ENCODE measurements at regions not wholly inside any gene's neighbourhood (a gene's known extent, or its start where the extent isn't known, plus 50 kb on each side); places are given as distances from the start of the nearest gene placed in this dataset.

DNA sequence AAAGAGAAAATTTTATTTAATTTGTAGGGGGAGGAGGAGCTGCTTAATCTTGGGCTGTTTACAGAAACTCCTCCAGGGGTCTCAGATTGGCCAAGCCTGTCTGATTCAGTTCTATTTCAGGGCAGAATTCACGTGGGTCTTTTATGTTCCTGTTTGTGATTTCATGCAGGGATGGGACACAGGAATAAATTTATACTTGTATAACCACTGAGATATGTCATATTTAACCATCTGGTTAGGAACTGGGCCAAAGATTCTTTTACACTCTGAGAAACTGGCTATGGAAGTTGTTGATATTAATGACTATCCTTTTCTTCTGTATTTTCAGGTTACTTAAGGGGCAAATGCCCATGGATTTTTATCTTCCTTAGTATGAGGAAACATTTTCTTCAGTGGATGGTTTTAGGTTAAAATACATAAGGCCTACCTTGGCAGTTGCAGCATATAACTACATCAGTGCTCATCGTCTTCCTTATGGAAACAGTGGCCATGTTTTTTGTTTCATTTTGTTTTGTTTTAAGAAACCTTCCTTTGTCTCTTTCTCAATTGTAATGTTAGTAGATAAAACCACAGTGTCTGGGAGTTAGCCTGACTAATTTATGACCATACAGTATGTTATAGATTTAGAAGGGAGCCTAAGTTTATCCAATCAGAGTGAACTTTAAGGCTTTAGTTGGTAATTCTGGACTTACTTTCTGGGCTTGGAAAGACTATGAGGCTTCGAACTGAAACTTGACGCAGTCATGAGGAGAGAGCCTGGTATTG, 132.4 kb upstream of the ANO3 start:
- in situ Hi-C loops (cut with HindIII; ENCODE audit: low pct_unique_long_range_greater_than_20kb, low sequenced_read_pairs) = no loop called here
- no peak for DNase-seq (ENCODE audit: low read depth)

DNA sequence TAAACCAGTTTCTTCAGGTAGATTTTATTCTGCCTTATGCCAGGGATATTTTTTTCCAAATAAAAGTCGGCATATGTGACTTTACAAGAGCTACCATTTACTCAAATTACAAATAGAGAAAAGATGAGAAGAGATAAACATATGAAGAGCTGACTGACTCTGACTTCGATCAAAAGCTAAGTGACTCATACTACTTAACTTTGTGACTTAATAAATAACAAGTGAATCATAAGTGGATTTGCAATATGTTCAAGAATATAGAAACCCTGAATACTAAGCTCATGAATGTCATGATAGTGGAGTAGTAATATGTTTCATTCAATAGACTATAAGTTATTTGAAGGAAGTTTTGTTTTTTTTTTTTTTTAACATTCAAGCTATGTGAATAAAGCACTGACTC, 130.5 kb upstream of the ANO3 start:
- in situ Hi-C loops (cut with HindIII; ENCODE audit: low pct_unique_long_range_greater_than_20kb, low sequenced_read_pairs) = no loop called here

DNA sequence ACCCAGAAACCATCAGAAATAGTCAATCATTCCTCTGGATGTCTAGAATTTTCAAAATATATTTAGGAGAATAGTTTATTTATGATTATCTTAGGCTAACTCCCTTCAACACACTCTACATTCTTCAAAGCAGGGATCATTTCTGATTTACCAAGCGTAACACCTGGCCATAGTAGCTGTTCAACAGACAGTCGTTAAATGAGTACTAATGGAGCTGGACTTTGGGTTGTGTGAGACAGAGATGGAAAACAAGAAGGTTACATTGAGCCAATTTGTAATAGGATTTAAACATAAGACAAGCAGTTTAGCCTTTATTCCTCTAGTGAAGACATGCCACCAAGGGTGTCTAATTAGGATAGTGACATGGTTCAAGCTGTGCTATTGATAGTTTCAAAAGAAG, 129.2 kb upstream of the ANO3 start:
- DNase-seq (ENCODE audit: low read depth) = no peak
- in situ Hi-C loops (cut with HindIII; ENCODE audit: low pct_unique_long_range_greater_than_20kb, low sequenced_read_pairs) = no loop called here

More for the DNA sequence above, 130.5 kb upstream of the ANO3 start:
- DNase-seq (ENCODE audit: low read depth) = no peak

DNA sequence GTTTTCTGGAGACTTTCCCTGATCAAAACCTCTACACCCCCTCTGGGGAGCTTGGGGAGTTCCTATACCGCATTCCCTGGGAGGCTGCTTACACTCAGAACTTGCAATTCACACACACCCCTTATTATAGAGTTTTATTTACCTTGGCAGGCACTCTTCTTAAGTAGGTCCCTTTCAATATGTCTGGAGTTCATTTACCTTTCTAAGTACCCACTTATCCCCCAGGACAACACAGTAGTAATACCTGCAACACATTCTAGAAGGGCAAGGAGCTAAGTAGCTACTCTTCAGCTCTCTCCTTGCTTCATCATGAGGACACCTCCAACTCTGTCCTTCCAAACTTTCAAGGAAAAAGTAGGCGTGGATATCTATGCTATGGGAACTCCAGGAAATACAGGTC, 127.8 kb upstream of the ANO3 start:
- DNase-seq (ENCODE audit: low read depth) = no peak
- in situ Hi-C loops (cut with HindIII; ENCODE audit: low pct_unique_long_range_greater_than_20kb, low sequenced_read_pairs) = no loop called here

DNA sequence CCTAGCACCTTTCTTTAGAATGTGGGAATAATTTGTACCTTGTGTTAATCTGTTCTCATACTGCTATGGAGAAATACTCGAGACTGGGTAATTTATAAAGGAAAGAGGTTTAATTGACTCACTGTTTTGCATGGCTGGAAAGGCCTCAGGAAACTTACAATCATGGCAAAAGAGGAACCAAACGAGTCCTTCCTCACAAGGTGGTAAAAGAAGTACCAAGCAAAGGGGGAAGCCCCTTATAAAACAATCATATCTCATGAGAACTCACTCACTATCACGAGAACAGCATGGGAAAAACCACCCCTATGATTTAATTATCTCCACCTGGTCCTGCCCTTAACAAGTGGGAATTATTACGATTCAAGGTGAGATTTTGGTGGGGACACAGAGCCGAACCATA, 127.1 kb upstream of the ANO3 start:
- in situ Hi-C loops (cut with HindIII; ENCODE audit: low pct_unique_long_range_greater_than_20kb, low sequenced_read_pairs) = no loop called here
- no peak for DNase-seq (ENCODE audit: low read depth)

DNA sequence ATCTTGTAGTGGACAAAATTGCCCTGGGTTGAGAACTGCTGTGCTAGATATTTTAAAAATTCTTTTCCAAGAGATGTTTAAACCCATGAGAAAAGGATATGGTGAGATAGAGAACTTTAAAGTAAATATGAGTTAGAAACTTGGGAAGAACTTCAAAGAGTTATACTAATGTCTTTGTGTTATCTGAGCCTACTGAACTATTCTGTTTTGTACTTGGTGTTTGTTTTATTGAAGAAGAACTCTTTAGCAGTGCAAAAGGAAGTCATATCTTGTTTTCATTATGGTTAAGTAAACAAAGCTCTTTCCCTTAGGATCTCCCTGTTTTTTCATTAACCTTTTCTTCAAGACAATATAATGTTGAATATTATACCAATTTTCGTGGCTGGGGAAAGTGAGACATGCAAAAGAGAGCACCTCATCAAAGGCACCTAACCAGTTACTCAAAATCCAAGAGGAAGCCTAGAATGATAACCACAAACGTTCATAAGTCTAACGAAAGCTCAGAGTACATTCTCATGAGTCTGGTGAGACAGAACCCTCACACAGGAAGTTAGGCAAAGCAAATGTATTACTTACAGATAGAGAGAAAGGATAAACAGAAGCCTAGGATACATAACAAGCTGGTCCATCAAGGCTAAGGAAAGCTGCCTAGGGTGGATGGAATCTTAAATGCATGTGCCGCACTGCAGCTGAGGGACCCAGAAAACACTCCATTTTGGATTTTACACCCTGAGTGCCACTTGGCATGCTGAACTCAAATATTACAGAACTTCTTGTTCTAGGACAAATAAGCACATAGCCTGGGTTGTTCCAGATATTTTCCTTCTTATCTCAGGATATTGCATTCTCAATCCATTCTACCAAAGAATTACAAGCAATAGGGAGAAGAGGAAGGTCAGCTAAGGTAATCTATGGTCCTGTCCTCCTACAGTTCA, 112.5 kb upstream of the ANO3 start:
- in situ Hi-C loops (cut with HindIII; ENCODE audit: low pct_unique_long_range_greater_than_20kb, low sequenced_read_pairs) = no loop called here
- no peak for DNase-seq (ENCODE audit: low read depth)

- in situ Hi-C loops (cut with HindIII; ENCODE audit: low pct_unique_long_range_greater_than_20kb, low sequenced_read_pairs) = no loop called here
- no peak for DNase-seq (ENCODE audit: low read depth)
Measured at GRCh38 chr11:26225646-26226045, 106.3 kb upstream of the ANO3 start.

GRCh38 chr11:26227301-26227746, 104.6 kb upstream of the ANO3 start:
- DNase-seq (ENCODE audit: low read depth) = peak; percentile 8
- in situ Hi-C loops (cut with HindIII; ENCODE audit: low pct_unique_long_range_greater_than_20kb, low sequenced_read_pairs) = no loop called here

DNA sequence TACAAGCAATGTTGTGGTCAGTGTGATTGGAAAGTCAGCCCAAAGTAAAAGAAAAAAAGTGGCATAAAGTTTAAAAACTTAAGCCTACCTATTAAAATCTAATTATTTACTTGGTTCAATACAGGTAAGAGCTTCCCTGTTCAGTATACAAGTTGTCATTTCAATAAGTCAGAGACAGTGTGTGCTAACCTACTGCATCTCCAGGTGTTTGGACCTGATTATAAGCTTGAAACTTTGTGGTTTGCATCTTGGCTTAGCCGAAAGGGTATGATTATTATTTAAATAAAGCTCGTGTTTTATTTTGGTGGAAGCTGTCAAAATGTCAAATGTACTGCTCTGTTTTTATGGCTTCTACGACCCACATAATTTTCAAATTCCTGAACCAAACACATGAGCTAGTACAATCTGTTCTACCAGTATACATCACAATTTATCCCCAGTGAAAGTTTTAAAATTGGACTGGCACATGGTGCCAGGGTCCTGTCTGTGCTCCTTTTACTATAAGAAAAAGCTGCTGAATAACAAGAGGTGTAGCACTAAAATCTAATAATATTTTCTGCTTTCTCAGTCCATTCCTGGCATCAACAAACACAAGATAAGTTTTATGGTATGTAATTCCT, 103.9 kb upstream of the ANO3 start:
- DNase-seq (ENCODE audit: low read depth) = no peak
- in situ Hi-C loops (cut with HindIII; ENCODE audit: low pct_unique_long_range_greater_than_20kb, low sequenced_read_pairs) = no loop called here

DNA sequence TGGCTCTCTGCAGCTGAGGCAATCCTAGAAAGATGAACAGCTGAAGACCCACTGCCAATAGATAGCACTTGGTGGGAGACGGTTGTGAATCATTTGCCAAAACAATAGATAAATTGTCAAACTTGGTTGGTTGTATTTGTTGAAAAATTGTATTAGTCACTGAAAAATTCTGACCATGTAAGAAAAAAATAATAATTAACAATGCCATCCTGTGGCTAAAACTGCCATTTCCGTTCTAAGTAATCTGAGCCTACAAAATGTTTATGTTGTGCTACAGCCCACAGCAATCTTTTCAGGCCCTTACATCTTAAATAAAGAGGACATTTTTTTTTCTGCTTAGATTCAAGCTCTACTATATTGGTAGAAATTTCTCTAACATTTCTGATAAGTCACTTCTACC, 103.2 kb upstream of the ANO3 start:
- in situ Hi-C loops (cut with HindIII; ENCODE audit: low pct_unique_long_range_greater_than_20kb, low sequenced_read_pairs) = no loop called here

GRCh38 chr11:26229257-26229656, 102.7 kb upstream of the ANO3 start:
- no peak for DNase-seq (ENCODE audit: low read depth)
- in situ Hi-C loops (cut with HindIII; ENCODE audit: low pct_unique_long_range_greater_than_20kb, low sequenced_read_pairs) = no loop called here

More for the DNA sequence above, 103.2 kb upstream of the ANO3 start:
- DNase-seq (ENCODE audit: low read depth) = no peak

DNA sequence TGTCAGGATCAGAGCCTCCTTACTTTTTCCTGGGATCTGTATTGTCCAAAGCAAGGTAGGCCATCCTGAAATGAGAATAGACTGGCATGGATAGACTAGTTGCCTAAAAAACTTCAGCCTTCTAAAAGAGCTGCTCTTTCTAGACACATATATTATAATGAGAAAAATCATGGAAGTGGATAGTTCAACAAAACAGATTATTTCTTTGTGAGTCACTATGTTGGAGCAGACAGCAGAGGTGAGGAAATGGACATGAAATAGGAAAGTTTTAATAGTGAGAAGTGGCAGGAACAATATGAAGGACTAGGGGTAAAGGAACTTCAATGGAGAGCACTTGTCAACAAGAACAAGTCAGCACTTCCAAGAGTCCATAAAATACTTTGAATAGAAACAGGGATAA, 101.9 kb upstream of the ANO3 start:
- no peak for DNase-seq (ENCODE audit: low read depth)
- in situ Hi-C loops (cut with HindIII; ENCODE audit: low pct_unique_long_range_greater_than_20kb, low sequenced_read_pairs) = no loop called here

DNA sequence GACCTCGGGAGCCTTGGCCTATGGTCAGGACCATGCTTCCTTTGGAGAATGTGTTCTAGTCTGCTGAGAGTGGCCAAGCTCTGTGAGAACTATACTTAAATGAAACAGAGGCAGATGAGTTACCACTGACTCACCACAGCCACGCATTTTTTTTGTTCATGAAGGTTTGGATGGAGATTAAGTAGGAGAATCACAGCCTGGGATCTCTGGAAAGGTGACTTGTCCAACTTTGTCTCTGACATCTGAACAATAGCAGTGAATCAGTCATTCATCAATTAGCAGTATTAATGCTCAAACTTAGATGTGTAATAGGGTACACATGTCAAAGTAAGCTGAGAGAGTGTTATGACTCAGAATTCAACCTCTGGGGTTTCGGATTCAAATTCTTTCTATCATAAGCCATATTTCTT, 100.7 kb upstream of the ANO3 start:
- DNase-seq (ENCODE audit: low read depth) = no peak

GRCh38 chr11:26234451-26234850, 97.5 kb upstream of the ANO3 start:
- in situ Hi-C loops (cut with HindIII; ENCODE audit: low pct_unique_long_range_greater_than_20kb, low sequenced_read_pairs) = no loop called here
- no peak for DNase-seq (ENCODE audit: low read depth)

More for the DNA sequence above, 100.7 kb upstream of the ANO3 start:
- in situ Hi-C loops (cut with HindIII; ENCODE audit: low pct_unique_long_range_greater_than_20kb, low sequenced_read_pairs) = no loop called here

- no peak for DNase-seq (ENCODE audit: low read depth)
- in situ Hi-C loops (cut with HindIII; ENCODE audit: low pct_unique_long_range_greater_than_20kb, low sequenced_read_pairs) = no loop called here
Measured at GRCh38 chr11:26243426-26243825, 88.5 kb upstream of the ANO3 start.

DNA sequence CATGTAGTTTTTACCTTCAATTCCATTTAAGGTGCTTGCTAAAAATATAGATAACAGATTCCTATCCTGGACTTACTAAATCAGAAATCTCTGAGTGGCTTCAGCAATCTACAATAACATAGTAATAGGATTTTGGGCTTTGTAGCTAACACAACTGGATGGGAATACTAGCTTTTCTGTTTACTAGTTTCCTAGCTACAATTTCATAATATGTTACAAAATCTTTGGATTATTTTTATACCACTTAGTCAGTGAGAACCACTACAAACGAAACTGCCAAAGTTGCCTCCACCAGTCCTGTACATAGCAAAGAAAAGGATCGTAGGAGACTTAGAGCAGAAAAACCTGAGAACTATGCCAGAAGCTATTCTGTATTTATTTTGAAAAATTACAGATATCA, 87.7 kb upstream of the ANO3 start:
- in situ Hi-C loops (cut with HindIII; ENCODE audit: low pct_unique_long_range_greater_than_20kb, low sequenced_read_pairs) = no loop called here
- no peak for DNase-seq (ENCODE audit: low read depth)

- in situ Hi-C loops (cut with HindIII; ENCODE audit: low pct_unique_long_range_greater_than_20kb, low sequenced_read_pairs) = no loop called here
- no peak for DNase-seq (ENCODE audit: low read depth)
Measured at GRCh38 chr11:26245046-26245445, 86.9 kb upstream of the ANO3 start.

- in situ Hi-C loops (cut with HindIII; ENCODE audit: low pct_unique_long_range_greater_than_20kb, low sequenced_read_pairs) = no loop called here
- no peak for DNase-seq (ENCODE audit: low read depth)
Measured at GRCh38 chr11:26247340-26247739, 84.6 kb upstream of the ANO3 start.

DNA sequence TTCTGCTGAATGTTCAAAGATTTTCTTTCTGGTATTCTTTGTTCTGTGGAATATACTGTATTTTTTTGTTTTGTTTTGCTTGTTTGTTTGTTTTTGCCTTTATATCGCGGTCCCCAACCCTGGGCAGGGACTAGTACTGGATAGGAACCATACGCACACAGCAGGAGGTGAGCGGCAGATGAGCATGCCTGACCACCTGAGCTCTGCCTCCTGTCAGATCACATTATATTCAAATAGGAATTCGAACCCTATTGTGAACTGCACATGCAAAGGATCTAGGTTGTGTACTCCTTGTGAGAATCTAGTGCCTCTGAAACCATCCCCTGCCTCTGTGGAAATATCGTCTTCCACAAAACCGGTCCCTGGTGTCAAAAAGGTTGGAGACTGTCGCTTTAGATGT, 83.3 kb upstream of the ANO3 start:
- DNase-seq (ENCODE audit: low read depth) = no peak
- in situ Hi-C loops (cut with HindIII; ENCODE audit: low pct_unique_long_range_greater_than_20kb, low sequenced_read_pairs) = no loop called here
